ENCODE measurements at regions not wholly inside any gene's neighbourhood (a gene's known extent, or its start where the extent isn't known, plus 50 kb on each side); places are given as distances from the start of the nearest gene placed in this dataset.
"Not testable (repeated sequence)": the region's sequence is repeated elsewhere in the genome, so short reads cannot be mapped to it uniquely, and the experiment has no call there.

DNA sequence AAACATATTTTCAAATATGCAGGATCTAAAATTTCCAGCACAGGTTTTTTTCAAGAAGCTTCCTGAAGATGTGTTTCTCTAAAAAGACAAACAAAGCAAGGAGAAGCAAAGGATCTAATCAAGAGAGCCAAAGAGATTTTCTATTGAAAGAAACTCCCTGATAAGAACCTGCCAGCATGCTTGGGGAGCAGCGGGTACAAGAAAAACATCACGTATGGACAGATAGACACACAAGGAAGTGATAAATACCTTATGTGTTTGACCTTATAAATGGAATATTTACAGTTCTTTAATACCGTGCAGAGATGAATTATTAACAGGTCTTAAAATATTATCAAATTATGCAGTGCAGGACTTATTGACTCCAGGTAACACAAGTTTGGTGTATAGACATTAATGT is 562.1 kb downstream of the DACH1 start:
- in situ Hi-C loops (cut with MboI; ENCODE audit: low sequenced_read_pairs): no loop called here

DNA sequence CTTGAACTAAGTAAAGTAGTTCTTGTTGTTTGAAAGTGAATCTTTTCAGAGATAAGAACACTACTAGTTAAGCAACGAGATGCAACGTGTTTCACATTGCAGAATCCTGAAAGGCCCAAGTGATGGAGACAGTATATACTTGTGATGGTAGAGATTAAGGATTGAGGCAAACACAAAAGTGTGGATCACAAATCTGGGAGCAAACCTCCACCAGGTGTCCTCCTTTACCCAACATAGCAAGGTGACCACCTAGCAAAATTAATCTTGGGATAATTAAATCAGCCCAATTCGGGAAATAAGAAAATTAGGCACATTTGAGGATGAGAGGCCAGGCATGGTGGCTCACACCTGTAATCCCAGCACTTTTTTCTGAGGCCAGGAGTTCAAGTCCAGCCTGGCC is 563.9 kb downstream of the DACH1 start:
- in situ Hi-C loops (cut with MboI; ENCODE audit: low sequenced_read_pairs): no loop called here

DNA sequence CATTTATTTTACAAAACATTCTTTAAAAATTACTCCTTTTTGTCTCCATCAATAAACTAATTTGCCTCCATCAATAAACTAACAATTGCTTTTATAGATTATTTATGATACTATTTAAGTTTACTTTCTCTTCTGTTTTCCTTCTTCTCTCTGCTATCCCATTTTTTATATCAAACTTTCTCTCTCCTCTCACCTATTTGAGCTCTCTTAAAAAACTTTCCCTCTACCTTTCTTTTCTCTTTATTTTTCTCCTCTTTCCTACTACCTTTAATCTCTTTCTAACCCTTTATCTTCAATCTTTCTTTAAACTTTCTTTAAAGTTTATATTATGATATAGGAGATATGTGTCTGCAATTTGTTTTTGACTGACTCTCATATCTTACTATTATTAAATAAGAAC is 566.4 kb downstream of the DACH1 start:
- in situ Hi-C loops (cut with MboI; ENCODE audit: low sequenced_read_pairs): no loop called here

DNA sequence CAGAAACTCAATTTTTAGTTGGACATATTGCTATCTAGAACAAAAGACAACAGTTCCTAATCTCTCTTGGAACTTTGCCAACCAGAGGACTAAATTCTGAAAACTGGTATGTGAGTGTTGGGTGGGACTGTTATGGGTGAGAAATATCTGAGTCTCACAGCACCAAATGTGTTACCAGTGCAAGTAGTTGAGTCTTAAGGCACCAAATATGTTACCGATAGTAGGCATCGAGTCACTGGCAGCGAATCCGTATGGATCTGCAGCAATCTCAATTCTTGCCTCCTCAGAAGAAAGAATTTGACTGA is 575.2 kb downstream of the DACH1 start:
- in situ Hi-C loops (cut with MboI; ENCODE audit: low sequenced_read_pairs): no loop called here

DNA sequence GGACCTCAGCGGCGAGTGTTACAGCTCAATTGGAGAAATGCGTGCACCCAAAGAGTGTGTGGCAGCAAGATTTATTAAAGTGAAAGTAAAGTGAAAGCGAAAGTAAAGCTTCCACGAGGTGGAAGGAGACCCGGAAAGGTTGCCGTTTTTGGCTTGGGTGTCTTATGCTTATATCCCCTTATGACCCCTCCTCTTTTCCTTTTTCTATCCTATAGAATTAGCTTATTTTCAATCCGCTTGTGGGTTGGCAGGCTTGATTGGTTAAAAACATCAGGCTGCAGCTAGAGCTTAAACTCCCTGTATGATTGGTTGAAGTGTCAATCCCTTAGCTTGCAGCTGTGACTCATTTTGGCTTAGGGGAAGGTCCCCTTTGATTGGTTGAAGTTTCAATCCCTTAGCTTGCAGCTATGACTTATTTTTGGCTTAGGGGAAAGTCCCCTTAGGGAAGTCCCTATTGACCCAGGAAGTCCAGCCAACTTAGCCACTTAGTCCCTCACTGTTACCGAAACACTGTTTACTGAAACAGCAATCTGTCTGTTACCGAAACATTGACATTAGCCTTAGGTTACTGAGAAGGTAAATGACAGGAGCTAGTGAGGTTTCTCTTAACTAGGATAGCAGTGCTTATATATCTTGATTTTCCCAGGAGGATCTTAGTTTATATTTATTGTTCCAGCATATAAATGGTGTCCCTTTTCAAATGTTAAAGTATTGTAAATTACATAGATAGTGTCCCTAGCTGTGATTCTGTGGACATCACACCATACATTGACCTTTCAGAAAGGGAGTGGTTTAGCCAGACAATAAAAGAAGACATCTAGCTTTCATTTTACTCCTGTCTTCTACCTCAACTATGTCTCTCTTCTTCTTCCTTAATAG is 575.8 kb downstream of the DACH1 start:
- in situ Hi-C loops (cut with MboI; ENCODE audit: low sequenced_read_pairs): no loop called here

DNA sequence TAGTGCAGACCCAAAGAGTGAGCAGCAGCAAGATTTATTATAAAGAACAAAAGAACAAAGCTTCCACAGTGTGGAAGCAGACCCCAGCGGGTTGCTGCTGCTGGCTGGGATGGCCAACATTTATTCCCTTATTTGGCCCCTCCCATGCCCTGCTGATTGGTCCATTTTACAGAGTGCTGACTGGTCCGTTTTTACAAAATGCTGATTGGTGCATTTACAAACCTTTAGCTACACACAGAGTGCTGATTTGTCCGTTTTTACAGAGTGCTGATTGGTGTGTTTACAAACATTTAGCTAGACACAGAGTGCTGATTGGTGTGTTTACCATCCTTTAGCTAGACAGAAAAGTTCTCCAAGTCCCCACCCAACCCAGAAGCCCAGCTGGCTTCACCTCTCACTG is 577.0 kb downstream of the DACH1 start:
- in situ Hi-C loops (cut with MboI; ENCODE audit: low sequenced_read_pairs): not testable (repeated sequence)

DNA sequence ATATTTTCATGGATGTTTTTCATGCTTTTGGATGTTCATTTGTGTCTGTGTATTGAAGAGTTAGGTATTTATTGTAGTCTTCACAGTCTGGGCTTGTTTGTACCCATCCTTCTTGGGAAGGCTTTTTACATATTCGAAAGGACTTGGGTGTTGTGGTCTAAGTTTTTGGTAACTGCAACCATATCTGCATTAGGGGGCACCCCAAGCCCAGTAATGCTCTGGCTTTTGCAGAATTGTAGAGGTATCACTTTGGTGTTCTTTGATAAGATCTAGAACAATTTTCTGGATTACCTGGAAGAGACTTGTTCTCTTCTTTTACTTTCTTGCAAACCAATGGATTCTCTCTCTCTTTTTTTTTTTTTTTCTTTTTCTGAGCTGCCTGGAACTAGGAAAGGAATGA is 581.3 kb downstream of the DACH1 start:
- in situ Hi-C loops (cut with MboI; ENCODE audit: low sequenced_read_pairs): no loop called here

DNA sequence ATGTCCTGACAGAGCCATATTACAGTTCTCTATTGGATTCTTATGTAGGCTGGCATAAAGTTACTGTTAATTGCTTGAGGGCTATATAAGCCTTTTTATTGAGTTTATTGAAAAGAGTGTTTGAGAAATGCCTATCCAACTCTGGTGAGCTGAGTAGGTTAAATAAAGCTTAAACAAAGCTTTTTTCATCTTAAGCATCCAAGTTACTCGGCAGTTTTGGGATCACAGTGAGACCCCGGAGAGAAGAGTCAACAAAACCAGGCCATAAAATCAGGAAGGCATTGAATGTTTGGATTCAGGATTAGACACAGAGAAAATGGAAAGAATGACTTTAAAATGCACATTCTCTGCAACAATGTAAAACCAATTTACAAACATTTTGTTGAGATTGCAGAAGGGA is 588.5 kb downstream of the DACH1 start:
- in situ Hi-C loops (cut with MboI; ENCODE audit: low sequenced_read_pairs): no loop called here

DNA sequence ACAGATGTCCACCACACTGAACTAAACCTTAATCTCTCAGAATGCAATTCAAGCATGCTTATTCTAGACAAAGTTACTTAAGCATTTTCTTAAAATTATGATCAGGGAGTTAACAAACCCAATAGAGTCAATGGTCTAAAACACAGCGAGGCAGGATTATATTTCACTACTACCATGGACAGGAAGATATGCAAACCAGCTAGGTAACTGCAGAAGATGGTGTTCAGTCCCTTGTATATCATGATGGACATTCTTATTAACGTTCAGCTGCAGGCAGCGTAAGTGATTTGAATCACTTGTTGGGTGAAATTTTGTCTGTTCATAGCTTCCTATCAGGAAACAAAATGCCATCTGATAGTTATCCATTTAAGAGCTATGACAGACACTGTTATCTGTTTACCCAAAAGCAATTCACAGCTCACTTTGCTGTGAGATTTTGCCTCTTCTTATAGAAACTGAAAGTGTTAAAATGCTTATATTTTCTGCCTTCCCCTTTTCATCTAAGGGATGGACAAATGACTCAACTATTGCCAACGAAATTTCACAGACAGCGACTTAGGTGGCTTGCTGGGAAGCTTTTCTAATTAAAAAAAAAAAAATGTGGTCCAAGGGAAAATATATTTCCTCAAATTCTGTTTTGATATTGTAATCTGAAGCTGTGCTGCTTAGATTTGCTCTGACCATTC is 591.9 kb downstream of the DACH1 start:
- in situ Hi-C loops (cut with MboI; ENCODE audit: low sequenced_read_pairs): no loop called here

DNA sequence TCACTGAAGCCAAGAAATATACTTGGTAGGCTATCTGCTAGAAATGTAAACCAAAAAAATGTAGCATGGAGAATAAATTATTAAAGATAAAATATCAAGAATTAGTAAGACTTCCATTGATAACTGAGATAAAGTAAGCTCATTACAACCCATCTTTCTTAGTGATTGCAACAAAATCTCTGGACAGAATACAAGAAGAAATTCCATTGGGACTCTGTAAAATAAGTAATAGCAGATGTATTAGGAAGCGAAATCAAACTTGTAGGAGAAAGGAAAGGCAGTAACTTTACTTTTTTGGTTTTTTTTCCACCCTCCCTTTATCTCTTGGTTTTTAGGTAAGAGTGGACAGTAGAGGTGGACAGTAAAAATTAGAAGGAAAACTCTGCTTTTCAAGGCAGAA is 605.7 kb downstream of the DACH1 start:
- in situ Hi-C loops (cut with MboI; ENCODE audit: low sequenced_read_pairs): no loop called here

DNA sequence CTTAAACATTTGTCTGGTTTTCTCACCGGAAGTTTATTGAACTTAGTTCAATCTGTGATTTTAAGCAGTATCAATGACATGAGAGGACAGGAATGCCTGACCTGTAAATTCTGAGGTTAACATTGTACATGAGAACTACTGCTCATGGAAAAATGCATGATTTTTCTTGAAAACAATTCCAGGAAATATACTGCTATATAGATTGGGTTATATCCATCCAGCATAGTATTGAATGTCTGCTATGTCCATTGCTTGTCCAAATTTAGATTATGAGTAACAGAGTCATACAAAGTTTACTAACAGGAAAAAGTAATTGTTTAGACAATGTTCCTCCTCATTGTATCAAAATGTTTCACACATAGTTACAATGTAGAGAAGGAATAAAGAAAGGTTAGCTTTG is 606.8 kb downstream of the DACH1 start:
- in situ Hi-C loops (cut with MboI; ENCODE audit: low sequenced_read_pairs): no loop called here

DNA sequence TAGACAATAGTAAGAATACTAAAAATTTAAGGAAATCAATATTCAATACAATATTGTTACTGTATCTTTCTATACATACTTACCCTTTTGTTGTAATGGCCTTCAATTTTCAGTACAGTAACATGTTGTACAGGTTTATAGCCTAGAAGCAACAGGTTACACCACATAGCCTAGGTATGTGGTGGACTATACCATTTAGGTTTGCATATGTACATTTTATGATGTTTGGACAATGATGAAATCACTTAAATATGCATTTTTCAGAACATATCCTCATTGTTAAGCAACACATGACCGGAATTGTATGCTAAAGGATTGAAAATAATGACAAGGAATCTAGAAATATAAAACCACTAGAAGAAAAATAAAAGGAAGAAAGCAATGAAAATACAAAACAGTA is 611.4 kb downstream of the DACH1 start:
- in situ Hi-C loops (cut with MboI; ENCODE audit: low sequenced_read_pairs): no loop called here

DNA sequence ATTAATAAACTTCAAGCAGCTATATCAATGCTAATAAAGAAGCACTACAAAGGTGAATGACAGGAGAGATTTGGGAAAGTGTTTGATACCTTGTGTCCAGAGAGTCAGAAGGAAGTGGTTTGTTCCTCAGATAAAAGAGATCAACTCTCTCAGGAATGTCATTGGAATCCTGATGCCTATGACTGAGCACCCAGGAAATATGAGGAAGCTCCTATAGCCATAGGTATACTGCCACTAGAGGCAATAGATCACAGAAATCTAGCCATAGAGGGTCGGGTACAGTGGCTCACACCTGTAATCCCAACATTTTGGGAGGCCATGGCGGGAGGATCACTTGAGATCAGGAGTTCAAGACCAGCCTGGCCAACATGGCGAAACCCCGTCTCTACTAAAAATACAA is 612.6 kb downstream of the DACH1 start:
- in situ Hi-C loops (cut with MboI; ENCODE audit: low sequenced_read_pairs): no loop called here

DNA sequence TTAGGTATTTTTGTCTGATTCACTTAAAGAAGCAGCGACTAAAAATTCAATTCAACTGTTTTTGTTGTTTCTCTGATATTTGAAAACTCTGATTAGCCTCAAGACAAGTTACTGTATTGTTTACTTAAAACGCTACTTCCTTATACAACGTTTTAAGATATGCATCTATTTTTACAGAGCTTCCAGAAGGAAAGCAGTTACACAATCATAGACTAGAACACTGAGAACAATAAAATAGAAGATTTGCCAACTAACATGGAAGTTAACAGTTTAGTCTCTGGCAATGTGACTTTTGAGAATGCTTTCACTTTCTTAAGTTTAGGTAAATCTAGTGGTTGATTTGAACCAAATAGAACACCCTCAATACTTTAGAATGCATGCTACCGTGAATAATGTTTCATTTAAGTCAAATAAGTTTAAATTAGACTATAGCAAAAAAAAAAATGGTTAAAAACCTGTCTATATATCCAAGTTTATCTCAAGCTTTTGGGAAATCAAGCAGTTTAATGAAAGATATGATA is 614.8 kb downstream of the DACH1 start:
- in situ Hi-C loops (cut with MboI; ENCODE audit: low sequenced_read_pairs): no loop called here

DNA sequence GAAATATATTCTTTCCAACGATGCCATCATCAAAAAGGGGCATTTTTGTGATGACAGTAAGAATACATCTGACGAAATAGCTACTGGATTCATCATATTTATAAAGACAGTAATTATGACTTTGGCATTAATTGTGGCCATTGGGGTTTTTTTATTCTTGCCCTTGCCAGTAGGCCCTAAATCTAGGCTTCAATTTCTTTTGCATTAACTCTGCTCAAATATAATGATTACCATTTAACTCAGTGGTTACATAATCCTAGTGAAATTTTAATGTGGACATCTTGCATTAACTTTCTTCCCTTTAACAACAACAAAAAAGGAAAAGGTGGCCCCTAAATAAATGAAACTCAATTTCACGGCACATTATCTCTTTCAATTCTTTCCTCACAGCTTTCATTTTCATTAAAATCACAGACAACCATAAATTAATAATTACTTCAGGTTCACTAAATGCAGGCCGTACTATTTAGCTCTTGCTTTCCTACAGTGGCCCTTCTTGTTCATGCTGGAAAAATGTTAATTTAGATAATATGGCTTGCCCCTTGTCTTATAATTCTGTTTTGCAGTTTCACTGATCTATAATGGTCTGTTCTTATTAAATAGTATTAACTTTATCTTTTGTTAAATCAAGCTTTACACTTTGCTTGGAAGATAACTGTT is 615.6 kb downstream of the DACH1 start:
- in situ Hi-C loops (cut with MboI; ENCODE audit: low sequenced_read_pairs): no loop called here

DNA sequence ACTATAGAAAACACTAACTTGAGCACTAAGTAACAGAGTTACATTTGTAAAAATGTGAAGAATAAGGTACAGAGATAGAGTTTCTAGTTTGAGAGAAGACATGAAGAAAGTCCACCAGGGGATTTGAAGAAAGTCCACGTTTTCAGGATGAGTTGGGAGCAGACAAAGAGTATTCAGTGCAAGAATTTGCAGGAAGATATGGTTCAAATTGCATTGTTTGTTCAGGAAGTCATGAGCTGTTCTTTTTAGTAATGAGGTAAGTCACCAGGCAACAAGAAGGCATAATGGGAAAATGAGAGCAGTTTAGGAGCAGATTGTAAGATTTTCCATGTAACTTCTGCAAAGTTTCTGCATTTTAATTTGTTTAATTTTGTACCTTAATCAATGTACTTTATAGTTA is 618.0 kb downstream of the DACH1 start:
- in situ Hi-C loops (cut with MboI; ENCODE audit: low sequenced_read_pairs): no loop called here

DNA sequence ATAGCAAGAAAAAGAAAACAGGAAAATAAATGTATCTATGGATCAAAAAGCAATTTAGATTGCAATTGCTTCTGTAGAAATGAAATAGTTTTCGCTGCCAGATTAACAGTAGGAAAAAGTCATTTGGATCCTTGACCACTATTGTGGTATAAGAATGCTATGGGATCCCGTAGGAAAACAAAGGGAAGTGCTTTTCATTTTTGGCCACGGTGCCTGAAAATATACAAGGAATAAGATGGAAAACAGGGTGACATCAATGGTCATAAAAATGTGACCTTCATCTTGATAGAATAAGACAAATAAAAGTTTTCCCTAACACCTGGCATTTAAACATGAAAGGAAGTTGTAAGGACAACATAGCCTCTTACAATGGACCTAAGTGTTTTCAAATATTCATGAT is 622.8 kb downstream of the DACH1 start:
- in situ Hi-C loops (cut with MboI; ENCODE audit: low sequenced_read_pairs): no loop called here

DNA sequence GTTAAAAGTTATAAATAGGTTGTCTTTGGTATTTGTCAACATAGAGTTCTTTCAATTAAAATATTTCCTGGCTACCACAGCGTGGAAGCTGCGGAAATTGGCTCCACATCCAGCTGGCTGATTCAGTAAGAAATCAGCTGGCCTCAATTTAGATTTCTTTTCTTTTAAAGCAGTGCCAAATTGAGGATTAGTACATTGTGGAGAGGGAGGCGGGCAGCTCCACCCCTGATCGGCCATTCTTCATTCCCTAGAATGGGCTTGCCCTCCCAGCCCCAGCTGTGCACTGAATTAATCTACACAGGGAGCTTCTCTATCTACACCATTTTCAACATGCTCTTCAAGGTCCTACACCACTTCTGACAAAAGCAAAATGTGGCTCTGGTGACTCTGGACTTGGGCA is 624.8 kb downstream of the DACH1 start:
- in situ Hi-C loops (cut with MboI; ENCODE audit: low sequenced_read_pairs): no loop called here

DNA sequence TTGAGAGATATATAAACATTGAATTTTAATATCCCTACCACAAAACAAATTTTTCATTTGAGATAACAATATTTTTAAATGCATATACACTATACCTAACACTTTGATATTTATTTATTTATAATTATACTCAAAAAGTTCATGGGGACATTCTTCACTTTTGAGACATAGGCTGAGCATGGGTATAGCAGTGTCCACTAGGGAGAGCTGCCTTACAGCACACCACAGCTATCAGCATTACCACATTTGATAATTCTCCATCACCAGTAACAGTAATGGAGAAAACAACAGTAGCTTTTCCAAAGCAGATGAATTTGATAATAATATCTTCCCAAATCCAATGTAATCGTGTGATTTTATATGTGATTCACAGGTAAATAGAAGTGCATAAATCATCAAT is 626.1 kb downstream of the DACH1 start:
- in situ Hi-C loops (cut with MboI; ENCODE audit: low sequenced_read_pairs): no loop called here

DNA sequence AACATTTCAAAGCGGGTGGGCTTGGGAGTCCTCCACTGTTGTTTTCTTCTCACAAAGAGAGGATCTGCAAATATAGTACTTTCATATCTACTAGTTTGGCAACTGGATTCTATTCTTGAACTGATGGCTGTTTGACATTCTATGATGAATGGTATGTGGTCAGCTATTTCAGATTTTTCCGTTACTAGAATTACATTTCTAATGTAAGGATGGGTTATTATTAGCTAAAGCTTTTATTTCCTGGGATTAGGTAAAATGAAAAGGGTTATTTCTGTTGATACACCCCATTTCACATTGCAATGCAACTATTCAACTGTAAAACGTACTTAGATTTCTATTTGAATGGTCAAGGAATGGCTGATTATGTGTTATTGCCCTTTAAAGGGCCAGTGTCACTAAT is 629.7 kb downstream of the DACH1 start:
- in situ Hi-C loops (cut with MboI; ENCODE audit: low sequenced_read_pairs): no loop called here

DNA sequence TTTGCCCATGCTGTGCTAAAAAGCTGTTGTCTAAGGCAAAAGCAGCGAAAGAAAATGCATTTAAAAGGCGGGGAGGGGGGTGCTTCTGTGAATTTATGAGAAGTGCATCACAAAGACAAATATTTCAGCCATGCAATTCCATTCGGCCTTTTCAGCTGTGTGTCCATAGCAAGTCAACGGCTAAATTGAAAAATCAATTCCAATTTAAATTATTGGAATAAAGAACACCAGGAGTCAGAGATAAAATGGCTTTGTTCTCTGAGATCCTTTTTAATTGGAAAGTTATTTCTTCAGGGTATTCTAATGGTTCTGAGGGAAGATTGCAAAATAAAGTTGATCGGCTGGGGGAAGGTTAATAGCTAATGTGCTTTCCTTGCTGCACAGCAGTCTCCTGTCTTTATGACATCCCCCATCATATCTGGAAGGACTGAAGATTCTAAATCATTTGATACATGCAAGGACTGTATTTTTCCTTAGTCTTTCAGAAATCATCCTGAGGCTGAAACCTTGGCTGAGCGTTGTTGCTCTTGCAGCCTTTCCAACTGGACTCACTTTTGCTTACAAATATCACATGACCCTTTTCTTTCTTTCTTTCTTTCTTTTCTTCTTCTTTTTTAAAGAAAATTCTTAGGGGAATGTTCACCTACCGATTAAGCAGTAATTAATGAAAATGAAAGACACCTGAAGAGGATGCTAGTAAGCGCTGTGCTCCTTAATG is 647.1 kb downstream of the DACH1 start:
- in situ Hi-C loops (cut with MboI; ENCODE audit: low sequenced_read_pairs): no loop called here
